Thoracic aorta (tissue), 2 donors: ENCODE measurements at regions not wholly inside any gene's neighbourhood (a gene's known extent, or its start where the extent isn't known, plus 50 kb on each side); places are given as distances from the start of the nearest gene placed in this dataset.

Experiments
- ATAC-seq: fragments of 150-250 bp; one replicate; pipeline ENCODE4 v1.8.0; 2017; ENCODE audit warnings: low read depth; ENCODE audit not compliant: insufficient number of reproducible peaks, low FRiP score
- DNase-seq: peaks from one replicate; pipeline ENCODE4 v3.0.0-alpha.2; 2020; ENCODE audit warnings: low spot score
- H3K27ac ChIP-seq, 2 donors: fragments of 200-600 bp; sonication (generic); 1 replicate in 1 of 2; 2 replicates in 1 of 2; pipeline ENCODE4 v1.5.1; 2016; ENCODE audit warnings: mild to moderate bottlenecking in 2 of 2, moderate library complexity in 2 of 2
- H3K27me3 ChIP-seq: fragments of 200-600 bp; sonication (generic); replicated peaks from 2 replicates; pipeline ENCODE4 v1.6.0; 2016; ENCODE audit warnings: mild to moderate bottlenecking; ENCODE audit not compliant: insufficient read depth
- H3K36me3 ChIP-seq: fragments of 200-600 bp; sonication (generic); one replicate; pipeline ENCODE4 v1.5.1; 2016
- H3K4me1 ChIP-seq, 2 donors: fragments of 200-600 bp; sonication (generic); 1 replicate in 1 of 2; 2 replicates in 1 of 2; pipeline versions ENCODE4 v1.5.1 to v1.6.0; 2016; ENCODE audit warnings: low read depth in 2 of 2, mild to moderate bottlenecking in 1 of 2; ENCODE audit not compliant: control insufficient read depth in 1 of 2
- H3K4me3 ChIP-seq: fragments of 200-600 bp; sonication (generic); 2 replicates; pipeline ENCODE4 v1.5.1; 2016; ENCODE audit warnings: mild to moderate bottlenecking
- H3K9me3 ChIP-seq: fragments of 200-600 bp; sonication (generic); 2 replicates; pipeline ENCODE4 v1.5.1; 2016
- TF ChIP-seq, protein P1 (sequence below): fragments of 200-600 bp; sonication (generic); IDR thresholded peaks from one replicate; pipeline ENCODE4 v1.5.1; 2019; ENCODE audit warnings: antibody characterized with exemption

DNA sequence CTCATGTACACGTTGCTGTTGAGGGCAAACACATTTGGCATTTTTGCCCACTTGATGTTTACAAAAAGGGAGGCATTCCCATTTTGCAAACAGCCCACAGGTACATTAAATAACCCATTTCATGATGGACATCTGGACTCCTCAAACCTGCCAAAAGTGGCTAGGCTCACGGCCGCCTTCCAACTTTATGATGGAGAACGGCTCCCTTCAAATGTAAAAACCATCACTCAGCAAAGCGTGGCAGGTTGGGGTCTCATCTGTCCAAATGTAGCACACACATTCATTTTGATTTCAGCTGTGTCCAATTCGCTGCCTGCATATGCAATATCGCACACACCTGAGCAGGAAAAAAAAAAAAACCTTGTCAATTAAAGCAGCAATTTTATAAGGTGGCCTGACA lies 417.8 kb downstream of the TMEM114 start:
- no peak for ATAC-seq
- no peak for DNase-seq
- Histone ChIP-seq H3K27me3 (no peaks in the 10 kb centered on the region), H3K4me3 (no peak overlapping the region), H3K9me3 (no peaks in the 10 kb centered on the region), H3K4me1 (no peaks in the 10 kb centered on the region), H3K36me3 (no peaks in the 10 kb centered on the region), H3K27ac (no peak overlapping the region)
- TF ChIP-seq, protein P1, sequence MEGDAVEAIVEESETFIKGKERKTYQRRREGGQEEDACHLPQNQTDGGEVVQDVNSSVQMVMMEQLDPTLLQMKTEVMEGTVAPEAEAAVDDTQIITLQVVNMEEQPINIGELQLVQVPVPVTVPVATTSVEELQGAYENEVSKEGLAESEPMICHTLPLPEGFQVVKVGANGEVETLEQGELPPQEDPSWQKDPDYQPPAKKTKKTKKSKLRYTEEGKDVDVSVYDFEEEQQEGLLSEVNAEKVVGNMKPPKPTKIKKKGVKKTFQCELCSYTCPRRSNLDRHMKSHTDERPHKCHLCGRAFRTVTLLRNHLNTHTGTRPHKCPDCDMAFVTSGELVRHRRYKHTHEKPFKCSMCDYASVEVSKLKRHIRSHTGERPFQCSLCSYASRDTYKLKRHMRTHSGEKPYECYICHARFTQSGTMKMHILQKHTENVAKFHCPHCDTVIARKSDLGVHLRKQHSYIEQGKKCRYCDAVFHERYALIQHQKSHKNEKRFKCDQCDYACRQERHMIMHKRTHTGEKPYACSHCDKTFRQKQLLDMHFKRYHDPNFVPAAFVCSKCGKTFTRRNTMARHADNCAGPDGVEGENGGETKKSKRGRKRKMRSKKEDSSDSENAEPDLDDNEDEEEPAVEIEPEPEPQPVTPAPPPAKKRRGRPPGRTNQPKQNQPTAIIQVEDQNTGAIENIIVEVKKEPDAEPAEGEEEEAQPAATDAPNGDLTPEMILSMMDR, result no peak

DNA sequence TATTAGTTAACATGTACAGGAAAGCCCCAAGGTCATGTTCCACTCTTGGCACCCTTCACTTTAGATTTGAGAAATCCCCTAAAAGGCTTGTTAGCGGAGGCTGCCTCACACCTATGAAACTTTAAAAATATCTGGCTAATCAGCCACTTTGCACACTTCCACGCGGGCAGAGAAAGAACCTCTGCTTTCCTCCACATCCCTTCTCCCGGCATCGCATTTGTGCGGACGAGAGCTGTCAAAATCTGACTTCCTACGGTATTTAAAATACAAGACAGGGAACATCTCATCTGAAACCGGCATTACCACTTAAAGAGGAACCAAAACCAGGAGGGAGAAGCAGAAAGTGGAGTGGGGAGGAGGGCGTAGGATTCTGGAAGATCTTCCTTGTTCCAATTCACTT lies 422.3 kb downstream of the TMEM114 start:
- Histone ChIP-seq H3K4me1 (no peaks in the 10 kb centered on the region), H3K27ac (no peak overlapping the region), H3K9me3 (no peaks in the 10 kb centered on the region), H3K4me3 (no peak overlapping the region), H3K36me3 (no peaks in the 10 kb centered on the region), H3K27me3 (no peaks in the 10 kb centered on the region)
- DNase-seq, result no peak
- TF ChIP-seq, protein P1, result no peak
- ATAC-seq, result no peak

DNA sequence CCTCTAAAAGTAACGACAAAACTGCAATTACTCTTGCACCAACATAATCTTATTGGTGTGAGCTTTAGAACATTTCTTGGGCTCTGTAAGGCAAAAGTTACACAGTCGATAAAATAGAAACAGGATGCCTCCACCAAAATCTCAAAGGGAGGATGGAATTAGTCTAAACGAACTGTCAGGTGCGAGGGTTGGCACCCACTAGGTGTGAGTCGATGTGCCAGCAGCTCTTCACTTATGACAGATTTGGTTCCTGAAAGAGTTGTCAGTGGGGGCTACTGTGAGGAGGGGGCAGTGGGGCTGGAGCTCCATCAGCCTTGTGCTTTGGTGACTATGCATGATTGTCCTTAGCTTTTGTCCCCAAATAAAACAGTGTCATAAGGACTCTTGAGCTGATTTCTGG lies 422.9 kb downstream of the TMEM114 start:
- H3K27me3 ChIP-seq, result no peaks in the 10 kb centered on the region
- no peaks in the 10 kb centered on the region for H3K9me3 ChIP-seq
- no peak for DNase-seq
- H3K4me3 ChIP-seq, result no peak overlapping the region
- H3K27ac ChIP-seq, result no peak overlapping the region
- no peak for ATAC-seq
- TF ChIP-seq, protein P1, result no peak
- no peaks in the 10 kb centered on the region for H3K4me1 ChIP-seq
- no peaks in the 10 kb centered on the region for H3K36me3 ChIP-seq

DNA sequence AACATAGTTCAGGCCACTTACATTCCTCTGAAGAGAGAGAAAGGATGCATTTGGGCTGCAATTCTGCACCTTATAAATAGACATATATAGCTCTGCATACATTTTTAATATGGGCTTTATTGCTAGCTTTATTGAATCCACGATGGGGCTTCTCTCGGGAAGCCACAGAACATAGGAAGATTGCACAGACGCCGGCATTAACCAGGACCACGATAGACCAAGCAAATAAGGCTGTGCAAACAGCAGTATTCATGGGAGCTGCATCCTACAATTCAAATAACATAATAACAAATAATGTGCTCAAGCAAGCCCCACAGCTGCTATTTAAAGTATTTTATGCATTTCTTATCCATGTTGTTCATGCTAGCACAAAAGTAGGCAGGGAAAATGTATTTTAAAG lies 432.3 kb downstream of the TMEM114 start:
- H3K4me3 ChIP-seq, result no peak overlapping the region
- H3K27ac ChIP-seq, result no peak overlapping the region
- TF ChIP-seq, protein P1, result no peak
- peaks cover 2% of the 10 kb centered on the region for H3K9me3 ChIP-seq
- H3K27me3 ChIP-seq, result no peaks in the 10 kb centered on the region
- DNase-seq (no peak), ATAC-seq (no peak)
- H3K36me3 ChIP-seq, result no peaks in the 10 kb centered on the region
- no peaks in the 10 kb centered on the region for H3K4me1 ChIP-seq

DNA sequence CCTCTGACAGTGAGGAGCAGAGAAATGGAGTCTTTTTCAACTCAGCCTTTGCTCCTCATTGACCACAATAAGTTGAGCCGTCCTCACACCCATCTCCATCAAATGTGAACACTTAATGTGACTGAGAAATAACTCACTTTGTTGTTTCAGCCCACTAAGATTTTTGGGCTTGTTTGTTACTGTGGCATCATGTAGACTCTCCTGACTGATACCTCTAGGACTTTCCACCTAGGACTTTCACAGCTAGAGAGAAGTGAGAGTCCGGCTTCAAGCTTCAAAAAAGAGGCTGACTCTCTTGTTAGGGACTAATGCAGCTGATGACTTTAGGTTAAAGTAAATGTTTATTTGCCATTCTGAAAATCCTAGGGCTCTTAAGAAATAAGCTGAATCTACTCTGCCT lies 435.0 kb downstream of the TMEM114 start:
- ATAC-seq, result no peak
- H3K9me3 ChIP-seq, result peaks cover 2% of the 10 kb centered on the region
- H3K4me3 ChIP-seq, result no peak overlapping the region
- no peaks in the 10 kb centered on the region for H3K4me1 ChIP-seq
- no peak overlapping the region for H3K27ac ChIP-seq
- H3K27me3 ChIP-seq, result no peaks in the 10 kb centered on the region
- TF ChIP-seq, protein P1, result no peak
- no peak for DNase-seq
- H3K36me3 ChIP-seq, result no peaks in the 10 kb centered on the region
